Keratinocyte (primary cell): ENCODE measurements at regions not wholly inside any gene's neighbourhood (a gene's known extent, or its start where the extent isn't known, plus 50 kb on each side); places are given as distances from the start of the nearest gene placed in this dataset.

ENCODE experiments used
- DNase-seq: peaks from one replicate; pipeline ENCODE4 v3.0.0-alpha.2; 2011; ENCODE audit warnings: low read depth, missing footprints, low spot score
- FAIRE-seq: peaks from 2 replicates; lab custom pipeline; 2011; peaks lifted over from hg19 to GRCh38; lab: Jason Lieb, UNC
- H2AFZ ChIP-seq: 2 replicates; pipeline ENCODE4 v1.6.0; 2012; ENCODE audit warnings: low read length, control low read depth, inconsistent platforms; ENCODE audit not compliant: control insufficient read depth
- H3K27ac ChIP-seq: 2 replicates; pipeline ENCODE4 v1.5.1; 2011; ENCODE audit warnings: low read length; ENCODE audit not compliant: control insufficient read depth, insufficient read depth
- H3K27me3 ChIP-seq: 3 replicates; pipeline ENCODE4 v1.6.0; 2011; ENCODE audit warnings: low read length; ENCODE audit not compliant: control insufficient read depth, insufficient read depth; ENCODE audit errors: extremely low read depth
- H3K36me3 ChIP-seq, 2 experiments: 2 replicates in 1 of 2; 3 replicates in 1 of 2; pipeline ENCODE4 v1.5.1; 2011; ENCODE audit warnings: low read length in 2 of 2, mild to moderate bottlenecking in 1 of 2; ENCODE audit not compliant: control insufficient read depth in 2 of 2, insufficient read depth in 2 of 2; ENCODE audit errors: extremely low read depth in 1 of 2
- H3K4me1 ChIP-seq: 3 replicates; pipeline ENCODE4 v1.5.1; 2011; ENCODE audit warnings: low read length; ENCODE audit not compliant: control insufficient read depth, insufficient read depth; ENCODE audit errors: extremely low read depth
- H3K4me2 ChIP-seq: 3 replicates; pipeline ENCODE4 v1.6.0; 2011; ENCODE audit warnings: low read depth, low read length; ENCODE audit not compliant: control insufficient read depth, insufficient read depth; ENCODE audit errors: extremely low read depth
- H3K4me3 ChIP-seq, 3 experiments: fragments of 200-600 bp in 1 of 3; sonication (generic) in 1 of 3; 2 replicates in 2 of 3; 3 replicates in 1 of 3; pipeline ENCODE4 v1.5.1; 2011 to 2016; ENCODE audit warnings: low read length in 3 of 3, mild to moderate bottlenecking in 3 of 3, control low read depth in 2 of 3, inconsistent platforms in 1 of 3, low read depth in 1 of 3, mixed read lengths in 1 of 3, mixed run types in 1 of 3, moderate library complexity in 1 of 3; ENCODE audit not compliant: control insufficient read depth in 2 of 3, insufficient read depth in 2 of 3; ENCODE audit errors: extremely low read depth in 1 of 3
- H3K79me2 ChIP-seq: 2 replicates; pipeline ENCODE4 v1.6.0; 2012; ENCODE audit warnings: low read length; ENCODE audit not compliant: control insufficient read depth, insufficient read depth
- H3K9ac ChIP-seq: 3 replicates; pipeline ENCODE4 v1.6.0; 2011; ENCODE audit warnings: low read length; ENCODE audit not compliant: control insufficient read depth, insufficient read depth; ENCODE audit errors: extremely low read depth
- H3K9me1 ChIP-seq: 3 replicates; pipeline ENCODE4 v1.6.0; 2011; ENCODE audit warnings: low read length; ENCODE audit not compliant: control insufficient read depth, insufficient read depth; ENCODE audit errors: extremely low read depth
- H3K9me3 ChIP-seq: 2 replicates; pipeline ENCODE4 v1.5.1; 2012; ENCODE audit warnings: low read depth, low read length; ENCODE audit not compliant: control insufficient read depth
- H4K20me1 ChIP-seq: 3 replicates; pipeline ENCODE4 v1.6.0; 2011; ENCODE audit warnings: low read length; ENCODE audit not compliant: control insufficient read depth, insufficient read depth; ENCODE audit errors: extremely low read depth
- EZH2 ChIP-seq: IDR thresholded peaks from one replicate; pipeline ENCODE4 v1.6.1; 2012; ENCODE audit warnings: inconsistent platforms, mild to moderate bottlenecking, low read length, moderate library complexity
- dilution Hi-C: fragments of 300-500 bp; cut with MboI; formaldehyde crosslinking; loops from one replicate; pipeline ENCODE4 v1.7.0; 2020; ENCODE audit warnings: low sequenced_read_pairs; ENCODE audit not compliant: extremely low pct_ligation_motif_present
- TF ChIP-seq, protein P1 (sequence below), 3 experiments: IDR thresholded peaks in 1 of 3; conservative IDR thresholded peaks in 1 of 3; optimal IDR thresholded peaks in 1 of 3; 2 replicates in 2 of 3; 3 replicates in 1 of 3; pipeline versions ENCODE3 to v1.5.1; 2011; ENCODE audit warnings: low read length in 3 of 3, mild to moderate bottlenecking in 3 of 3, moderate library complexity in 2 of 3, control low read depth in 1 of 3, inconsistent platforms in 1 of 3; ENCODE audit not compliant: insufficient read depth in 2 of 3; ENCODE audit errors: extremely low read depth in 1 of 3

DNA sequence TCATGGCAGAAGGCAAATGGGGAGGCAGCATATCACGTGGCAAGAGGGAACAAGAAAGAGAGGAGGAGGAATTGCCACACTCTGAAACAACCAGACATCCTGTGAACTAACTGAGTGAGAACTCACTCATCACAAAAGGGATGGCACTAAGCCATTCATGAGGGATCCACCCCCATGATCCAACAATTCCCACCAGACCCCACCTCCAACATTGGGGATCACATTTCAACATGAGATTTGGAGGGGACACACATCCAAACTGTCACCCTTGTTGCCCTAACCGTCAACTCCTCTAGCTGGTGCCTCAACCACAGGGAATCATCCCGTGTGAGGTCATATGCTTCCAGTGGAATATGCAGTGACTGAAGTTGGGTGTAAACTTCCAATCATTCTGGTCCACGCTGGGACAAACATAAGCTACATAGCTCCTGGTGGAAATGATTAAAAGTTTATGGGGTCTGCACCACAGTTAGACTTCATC, 62.5 kb downstream of the TEX13C start:
- no peak for FAIRE-seq
- Histone ChIP-seq H3K9me1 (no peaks in the 10 kb centered on the region), H3K4me2 (no peak overlapping the region), H3K27me3 (no peaks in the 10 kb centered on the region), H3K79me2 (no peaks in the 10 kb centered on the region), H3K27ac (no peak overlapping the region), H4K20me1 (no peaks in the 10 kb centered on the region), H2AFZ (no peak overlapping the region), H3K4me3 (no peak overlapping the region), H3K9ac (no peak overlapping the region), H3K4me1 (no peaks in the 10 kb centered on the region), H3K36me3 (no peaks in the 10 kb centered on the region), H3K9me3 (no peaks in the 10 kb centered on the region)
- dilution Hi-C loops = no loop called here
- TF ChIP-seq EZH2 = no peak
- TF ChIP-seq, protein P1, sequence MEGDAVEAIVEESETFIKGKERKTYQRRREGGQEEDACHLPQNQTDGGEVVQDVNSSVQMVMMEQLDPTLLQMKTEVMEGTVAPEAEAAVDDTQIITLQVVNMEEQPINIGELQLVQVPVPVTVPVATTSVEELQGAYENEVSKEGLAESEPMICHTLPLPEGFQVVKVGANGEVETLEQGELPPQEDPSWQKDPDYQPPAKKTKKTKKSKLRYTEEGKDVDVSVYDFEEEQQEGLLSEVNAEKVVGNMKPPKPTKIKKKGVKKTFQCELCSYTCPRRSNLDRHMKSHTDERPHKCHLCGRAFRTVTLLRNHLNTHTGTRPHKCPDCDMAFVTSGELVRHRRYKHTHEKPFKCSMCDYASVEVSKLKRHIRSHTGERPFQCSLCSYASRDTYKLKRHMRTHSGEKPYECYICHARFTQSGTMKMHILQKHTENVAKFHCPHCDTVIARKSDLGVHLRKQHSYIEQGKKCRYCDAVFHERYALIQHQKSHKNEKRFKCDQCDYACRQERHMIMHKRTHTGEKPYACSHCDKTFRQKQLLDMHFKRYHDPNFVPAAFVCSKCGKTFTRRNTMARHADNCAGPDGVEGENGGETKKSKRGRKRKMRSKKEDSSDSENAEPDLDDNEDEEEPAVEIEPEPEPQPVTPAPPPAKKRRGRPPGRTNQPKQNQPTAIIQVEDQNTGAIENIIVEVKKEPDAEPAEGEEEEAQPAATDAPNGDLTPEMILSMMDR (optimal IDR thresholded peaks at IDR 0.05 in 1 of 3, IDR thresholded peaks at IDR 0.05 in 1 of 3, conservative IDR thresholded peaks at IDR 0.05 in 1 of 3; ENCODE audit: extremely low read depth in 1 of 3, insufficient read depth in 2 of 3, low read length in 3 of 3) = no peak
- no peak for DNase-seq

DNA sequence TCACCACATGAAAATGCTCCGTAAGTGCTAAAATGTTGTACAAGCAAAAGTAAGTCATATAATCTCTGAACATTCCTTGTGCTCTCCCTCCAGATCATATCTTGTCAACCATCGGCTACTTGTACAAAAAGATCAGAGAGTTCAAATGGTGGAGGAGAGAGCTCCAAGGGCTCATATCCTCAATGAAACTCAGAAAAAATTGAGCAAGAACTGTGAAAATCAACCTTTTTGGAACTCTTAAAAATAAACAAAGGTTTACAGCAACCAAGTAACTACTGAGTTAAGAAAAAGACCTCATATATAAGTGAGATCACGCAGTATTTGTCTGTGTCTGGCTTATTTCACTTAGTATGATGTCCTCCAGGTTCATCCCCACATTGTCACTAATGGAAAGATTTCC, 63.2 kb downstream of the TEX13C start:
- Histone ChIP-seq H3K27ac (no peak overlapping the region), H3K4me2 (no peak overlapping the region), H3K36me3 (no peaks in the 10 kb centered on the region), H2AFZ (no peak overlapping the region), H4K20me1 (no peaks in the 10 kb centered on the region), H3K9me3 (no peaks in the 10 kb centered on the region), H3K9me1 (no peaks in the 10 kb centered on the region), H3K9ac (no peak overlapping the region), H3K79me2 (no peaks in the 10 kb centered on the region), H3K27me3 (no peaks in the 10 kb centered on the region), H3K4me3 (no peak overlapping the region), H3K4me1 (no peaks in the 10 kb centered on the region)
- FAIRE-seq (no peak), DNase-seq (no peak)
- dilution Hi-C loops = no loop called here
- TF ChIP-seq, protein P1 (optimal IDR thresholded peaks at IDR 0.05 in 1 of 3, IDR thresholded peaks at IDR 0.05 in 1 of 3, conservative IDR thresholded peaks at IDR 0.05 in 1 of 3; ENCODE audit: extremely low read depth in 1 of 3, insufficient read depth in 2 of 3, low read length in 3 of 3) = no peak
- no peak for TF ChIP-seq EZH2
